CD4-positive, alpha-beta T cell treated with Interleukin-15 for 4 hours (primary cell): ENCODE measurements at regions not wholly inside any gene's neighbourhood (a gene's known extent, or its start where the extent isn't known, plus 50 kb on each side); places are given as distances from the start of the nearest gene placed in this dataset.

Source experiments
- DNase-seq: peaks from one replicate; pipeline ENCODE4 v3.0.0-alpha.2; 2020; ENCODE audit warnings: low spot score

DNA sequence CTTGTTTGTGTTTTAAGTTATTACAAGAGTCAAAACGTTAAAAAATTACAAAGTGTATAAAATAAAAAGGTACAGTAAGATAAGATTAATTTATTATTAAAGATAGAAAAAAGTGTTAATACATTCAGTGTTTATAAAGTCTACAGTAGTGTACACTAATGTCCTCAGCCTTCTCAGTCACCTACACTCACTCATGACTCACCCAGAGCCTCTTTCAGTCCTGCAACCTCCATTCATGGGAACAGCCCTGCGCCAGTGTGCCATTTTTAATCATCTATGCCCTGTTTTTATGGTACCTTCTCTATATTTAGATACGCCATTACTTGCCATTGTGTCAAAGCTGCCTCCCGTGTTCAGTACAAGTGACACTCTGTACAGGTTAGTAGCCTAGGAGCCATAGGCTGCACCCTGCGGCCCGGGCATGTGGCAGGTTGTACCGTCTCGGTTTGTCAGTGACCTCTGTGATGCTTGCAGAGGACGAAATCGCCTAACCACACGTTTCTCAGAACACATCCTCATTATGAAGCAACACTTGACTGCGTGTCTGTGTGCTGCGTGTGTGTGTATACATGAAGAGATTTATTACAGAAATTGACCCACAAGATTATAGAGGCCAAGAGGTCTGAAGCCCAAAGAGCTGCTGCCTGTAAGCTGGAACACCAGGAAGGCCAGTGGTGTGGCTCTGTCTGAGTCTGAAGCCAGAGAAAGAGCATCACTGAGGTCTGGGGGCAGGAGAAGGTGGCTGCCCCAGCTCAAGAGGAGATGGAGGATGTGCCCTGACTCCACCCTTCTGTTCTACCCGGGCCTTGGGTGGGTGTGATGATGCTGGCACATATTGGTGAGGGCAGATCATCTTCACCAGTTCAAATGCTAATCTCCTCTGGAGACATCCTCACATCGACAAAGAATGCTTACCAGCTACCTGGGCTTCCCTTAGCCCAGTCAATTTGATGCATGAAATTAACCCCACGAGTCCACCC lies 116.6 kb upstream of the C14orf180 start:
- no peak for DNase-seq

DNA sequence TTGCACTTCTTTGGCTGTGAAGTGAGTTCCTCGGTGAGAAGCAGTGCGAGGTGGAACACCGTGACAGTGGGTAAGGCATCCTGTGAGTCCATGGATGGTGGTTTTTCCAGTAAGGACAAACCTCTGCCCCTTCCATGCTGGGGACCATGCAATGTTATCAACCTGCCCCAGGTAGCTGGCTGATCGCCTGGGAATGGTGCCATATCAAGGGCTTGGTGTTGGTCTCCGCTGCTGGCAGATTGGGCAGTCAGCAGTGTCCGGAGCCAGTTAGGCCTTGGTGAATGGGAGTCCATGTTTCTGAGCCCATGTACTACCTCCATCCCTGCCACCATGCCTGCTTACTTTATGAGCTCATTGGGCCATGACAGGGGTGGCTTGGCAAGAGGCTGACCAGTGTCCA lies 114.7 kb upstream of the C14orf180 start:
- no peak for DNase-seq

DNA sequence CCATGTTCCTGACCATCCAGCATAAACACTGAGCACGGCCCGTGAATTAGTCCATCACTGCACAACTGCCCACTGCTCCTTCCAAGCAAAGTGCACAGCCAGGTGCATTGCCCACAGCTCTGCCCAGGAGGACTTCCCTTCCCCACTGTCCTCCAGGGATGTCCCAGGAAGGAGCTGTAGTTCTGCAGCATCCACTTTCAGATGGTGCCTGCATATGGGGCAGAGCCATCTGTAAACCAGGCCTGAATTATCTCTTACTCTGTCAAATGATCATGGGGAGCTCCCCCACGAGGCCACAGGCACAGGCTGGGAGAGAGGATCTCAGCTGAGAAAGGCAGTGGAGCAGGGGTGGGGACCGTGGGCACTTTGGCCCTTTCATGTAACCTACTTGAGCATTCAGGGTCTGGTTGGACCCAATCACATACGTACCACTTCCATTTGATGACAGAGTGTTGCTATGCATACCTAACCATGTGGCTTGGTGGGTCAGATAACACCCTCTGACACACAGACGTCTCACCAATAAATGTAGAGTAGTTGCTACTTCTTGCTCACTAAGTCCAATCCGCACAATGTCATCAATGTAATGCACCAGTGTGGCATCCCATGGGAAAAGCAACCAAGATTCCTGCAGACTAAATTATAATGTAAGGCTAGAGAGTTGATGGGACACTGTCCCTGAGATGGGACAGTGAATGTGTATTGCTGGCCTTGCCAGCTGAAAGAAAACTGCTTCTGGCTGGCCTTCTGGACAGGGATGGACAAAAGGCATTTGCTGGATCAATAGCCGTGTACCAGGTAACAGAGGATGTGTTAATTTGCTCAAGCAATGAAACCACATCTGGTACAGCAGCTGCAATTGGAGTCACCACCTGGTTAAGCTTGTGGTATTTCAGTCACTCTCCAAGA lies 113.8 kb upstream of the C14orf180 start:
- no peak for DNase-seq

DNA sequence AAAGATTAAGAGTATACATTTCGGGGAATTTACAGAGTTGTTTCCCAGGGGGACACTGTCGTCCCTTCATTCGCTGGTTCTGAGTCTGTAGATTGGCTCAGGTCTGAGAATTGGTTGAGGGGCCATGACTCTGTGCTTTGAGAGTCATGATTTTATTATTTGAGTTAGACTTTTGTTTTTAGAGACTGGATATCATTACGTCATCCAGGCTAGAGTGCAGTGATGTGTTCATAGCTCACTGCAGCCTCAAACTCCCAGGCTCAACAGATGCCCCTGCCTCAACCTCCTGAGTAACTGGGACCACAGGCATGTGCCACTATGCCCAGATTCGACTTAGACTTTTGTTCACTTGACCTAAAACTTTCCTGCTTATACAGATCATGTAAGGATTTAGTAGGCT lies 112.3 kb upstream of the C14orf180 start:
- DNase-seq: no peak

DNA sequence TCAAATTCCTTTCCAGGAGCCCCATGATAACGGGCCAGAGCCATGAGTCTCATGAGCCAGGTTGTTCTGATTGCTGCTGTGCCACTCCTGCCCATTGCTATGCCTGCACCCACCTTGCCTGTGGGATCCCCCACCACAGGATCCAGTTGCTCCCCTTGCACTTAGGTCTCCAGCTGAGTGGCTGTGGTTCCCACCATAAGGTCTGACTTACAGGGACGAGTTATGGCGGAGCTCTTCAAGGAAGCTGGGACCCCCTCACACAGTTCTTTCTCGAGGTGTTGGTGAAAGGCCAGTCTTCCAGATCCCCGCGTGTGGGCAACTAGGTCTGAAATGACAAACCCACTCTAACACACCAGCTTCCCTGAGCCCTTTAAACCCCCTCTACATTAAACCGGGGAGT lies 111.9 kb upstream of the C14orf180 start:
- no peak for DNase-seq

DNA sequence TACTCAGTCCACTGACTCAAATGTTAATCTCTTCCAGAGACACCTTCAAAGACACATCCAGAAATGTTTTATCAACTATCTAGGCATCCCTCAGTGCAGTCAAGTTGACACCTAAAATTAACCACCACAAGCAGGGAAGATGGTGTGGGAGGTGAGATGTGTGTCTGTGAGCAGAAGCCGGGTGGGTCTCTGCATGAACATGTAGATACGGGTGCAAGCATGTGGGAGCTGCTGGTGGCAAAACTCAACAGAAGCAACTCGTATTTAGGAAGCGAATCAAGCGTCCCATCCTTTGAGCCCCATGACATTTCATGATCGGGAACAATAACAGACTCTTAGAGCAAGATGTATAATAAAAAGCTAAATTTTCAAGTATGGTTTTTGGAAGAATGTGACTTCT lies 110.0 kb upstream of the C14orf180 start:
- no peak for DNase-seq

DNA sequence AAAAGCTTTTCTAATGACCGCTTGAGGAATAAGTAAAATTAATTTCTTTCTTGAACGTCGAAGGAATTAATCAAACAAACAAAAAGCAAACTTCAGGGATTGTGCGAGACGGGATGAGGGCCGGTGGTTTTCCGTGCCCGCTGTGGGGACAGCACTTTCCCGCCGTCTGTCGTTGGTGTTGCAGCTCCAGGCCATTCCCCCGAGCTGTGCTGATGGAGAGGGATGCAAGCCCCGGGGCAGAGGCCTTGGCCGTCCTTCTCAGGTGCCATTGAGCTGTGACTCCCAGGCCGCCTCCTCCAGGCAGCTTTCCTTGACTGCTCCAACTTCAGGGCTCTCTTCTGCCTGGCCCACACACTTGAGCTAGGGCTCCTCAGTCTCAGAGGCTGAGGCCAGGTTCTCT lies 109.0 kb upstream of the C14orf180 start:
- DNase-seq: no peak

DNA sequence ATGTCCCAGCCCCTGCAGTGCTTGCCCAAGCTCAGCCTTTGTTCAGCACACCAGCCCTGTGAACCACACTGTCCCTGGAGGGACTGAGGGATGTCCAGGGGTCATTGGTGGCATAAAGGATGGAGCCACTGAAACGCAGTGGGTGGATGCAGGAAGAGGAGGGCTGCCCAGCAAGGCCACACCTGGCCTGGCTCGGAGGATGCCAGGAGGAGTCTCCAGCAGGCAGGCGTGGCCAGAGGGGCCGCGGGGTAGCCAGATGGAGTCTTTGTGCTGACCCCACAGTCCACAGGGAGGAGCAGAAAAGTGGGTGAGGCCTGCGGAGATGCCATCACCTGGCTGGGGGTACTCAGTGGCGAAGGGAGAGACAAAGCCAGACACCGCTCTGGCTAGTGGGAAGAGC lies 108.5 kb upstream of the C14orf180 start:
- no peak for DNase-seq

DNA sequence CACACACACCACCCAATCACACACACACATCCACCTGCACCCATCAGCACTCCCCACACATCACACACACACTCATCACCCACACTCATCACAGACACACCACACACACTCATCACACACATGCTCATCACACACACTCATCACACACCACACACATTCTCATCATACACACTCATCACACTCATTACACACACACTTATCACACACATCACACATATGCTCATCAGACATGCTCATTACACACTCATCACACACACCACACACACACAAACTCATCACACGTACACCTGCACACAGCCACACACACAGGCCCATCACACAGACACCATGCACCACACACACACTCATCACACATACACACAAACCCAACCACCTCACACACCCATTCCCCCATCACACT lies 107.5 kb upstream of the C14orf180 start:
- no peak for DNase-seq

DNA sequence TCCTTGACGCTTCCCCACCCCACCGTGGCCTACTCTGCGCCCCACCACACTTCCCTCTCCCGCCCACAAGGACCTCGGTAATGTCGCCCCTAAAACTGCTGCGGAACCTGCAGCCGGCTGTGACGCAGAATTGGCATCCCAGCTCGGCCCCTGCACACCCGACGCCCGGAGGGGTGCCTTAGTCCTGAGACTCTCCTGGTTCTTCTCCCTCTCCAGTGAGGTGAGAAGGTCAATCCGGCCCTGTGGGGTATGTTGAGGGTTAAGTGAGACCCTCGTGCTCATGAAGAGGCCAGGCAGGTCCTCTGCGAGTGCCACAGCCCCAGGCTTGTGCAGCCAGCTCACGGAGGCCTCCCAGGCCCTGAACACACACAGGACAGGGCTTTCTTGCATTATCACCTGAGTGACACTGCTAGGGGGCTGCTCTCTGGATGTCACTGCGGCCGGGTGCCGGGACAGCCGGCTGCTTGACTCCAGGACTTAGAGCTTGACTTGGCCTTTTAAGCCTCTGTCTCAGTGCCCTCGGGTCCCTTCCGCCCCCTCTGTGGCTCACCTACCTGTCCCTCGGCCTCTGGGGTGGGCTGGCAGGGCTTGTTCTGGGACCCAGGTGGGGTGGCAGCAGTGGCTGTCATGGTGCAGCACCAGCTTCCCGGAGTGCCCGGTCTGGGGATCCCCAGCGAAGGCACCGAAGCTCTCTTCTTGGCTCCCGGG lies 106.9 kb upstream of the C14orf180 start:
- DNase-seq: no peak

DNA sequence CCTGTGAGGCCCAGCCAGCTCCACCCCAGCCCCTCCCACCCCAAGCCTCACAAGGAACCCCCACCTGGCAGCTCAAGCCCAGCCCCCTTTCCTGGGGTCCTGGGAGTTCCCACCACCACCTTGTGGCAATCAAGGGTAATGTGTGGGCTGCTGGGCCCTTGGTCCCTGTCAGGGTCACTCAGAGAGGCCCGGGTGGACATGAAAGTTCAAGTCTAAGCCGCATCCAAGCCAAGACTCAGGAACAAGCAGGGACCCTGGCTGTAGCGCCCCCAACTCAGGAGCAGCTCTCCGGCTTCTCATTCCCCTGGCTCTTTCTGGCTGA lies 106.4 kb upstream of the C14orf180 start:
- no peak for DNase-seq

DNA sequence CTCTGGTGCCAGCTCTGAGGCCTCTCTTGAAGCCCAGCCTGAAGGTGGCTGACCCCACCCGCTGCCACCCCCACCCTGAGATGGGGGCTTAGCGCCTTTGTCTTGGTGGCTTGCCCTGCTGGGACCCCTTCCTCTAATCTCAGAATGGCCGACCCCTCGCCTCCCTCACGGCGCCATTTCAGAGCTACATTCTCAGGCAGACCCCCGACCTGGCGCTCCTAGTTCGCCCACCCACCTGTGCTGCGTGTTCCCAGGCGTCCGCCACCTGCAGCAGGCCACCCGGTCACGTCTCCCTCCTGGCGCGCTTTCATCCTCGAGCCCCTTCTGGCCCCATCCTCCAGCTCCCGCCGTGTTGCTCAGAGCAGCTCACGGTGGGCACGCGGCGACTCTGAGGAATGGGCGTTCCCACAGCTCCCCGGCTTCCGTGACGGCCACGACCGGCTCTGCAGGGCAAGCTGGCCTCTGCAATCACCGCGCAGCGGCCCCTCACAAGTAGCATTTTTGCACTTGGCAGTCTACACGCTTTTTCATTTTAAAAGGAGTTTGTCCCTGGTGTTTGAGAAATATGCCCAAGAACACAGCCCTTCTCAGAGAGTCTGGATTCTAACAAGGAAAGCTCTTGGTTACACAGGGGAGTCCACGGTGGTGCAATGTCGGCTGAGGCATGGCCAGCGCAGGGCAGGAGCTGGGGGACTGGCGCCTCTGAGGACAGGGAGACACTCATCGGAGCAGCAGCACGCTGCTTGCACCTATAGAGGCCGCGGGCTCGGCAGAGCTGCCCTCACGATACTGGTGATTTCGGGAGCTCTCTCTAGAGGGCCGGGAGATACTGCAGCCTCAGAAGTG lies 105.7 kb upstream of the C14orf180 start:
- DNase-seq: no peak

DNA sequence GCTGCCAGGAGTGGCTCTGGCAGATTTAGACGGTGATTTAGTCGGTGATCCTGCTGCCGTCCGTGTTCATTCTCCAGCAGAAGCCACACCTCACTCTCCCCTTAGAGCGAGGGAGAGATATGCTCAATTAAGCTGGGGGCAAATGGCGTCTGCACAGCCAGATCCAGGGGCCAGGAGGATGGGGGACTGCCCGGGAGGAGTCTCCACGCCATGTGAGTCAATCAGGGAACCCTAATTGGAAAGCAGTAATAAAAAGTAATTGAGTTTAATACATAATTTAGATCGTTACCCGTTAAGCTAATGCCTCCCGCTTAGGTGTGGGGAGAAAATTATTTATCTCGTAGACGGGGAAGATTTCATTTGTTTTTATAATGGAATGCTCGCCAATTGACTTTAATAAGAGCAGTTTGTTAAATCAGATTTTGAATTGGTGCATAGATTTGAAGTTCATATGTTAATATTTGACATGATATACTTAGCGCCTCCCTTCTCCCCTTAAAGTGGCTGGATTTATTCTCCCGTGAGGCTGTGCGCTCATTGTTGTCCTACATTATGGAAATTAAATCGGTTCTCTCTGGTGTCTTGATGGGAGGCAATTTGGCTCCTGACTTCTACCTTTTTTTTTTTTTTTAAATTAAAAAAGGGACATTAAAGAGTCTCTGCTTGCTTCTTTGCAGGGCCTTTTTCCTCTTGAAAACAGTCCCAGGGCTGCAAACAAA lies 104.9 kb upstream of the C14orf180 start:
- DNase-seq: no peak

DNA sequence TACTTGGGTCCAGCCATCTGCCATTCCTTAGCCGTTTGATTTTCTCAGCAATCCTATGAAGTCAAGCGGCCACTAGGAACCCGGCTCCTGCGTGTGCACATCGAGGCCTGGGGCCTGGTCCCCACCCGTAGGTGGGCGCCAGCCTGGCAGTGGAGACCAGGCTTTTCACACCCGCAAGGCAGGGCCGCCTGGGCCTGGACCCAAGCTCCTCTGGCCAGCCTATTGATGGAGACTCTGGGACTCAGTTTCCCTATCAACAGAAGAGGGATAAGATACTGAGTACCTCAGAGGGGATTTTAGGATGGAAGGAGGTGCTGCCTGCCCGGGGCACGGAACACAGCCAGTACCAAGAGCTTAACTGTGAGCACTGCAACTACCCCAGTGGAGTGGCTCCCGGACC lies 104.3 kb upstream of the C14orf180 start:
- no peak for DNase-seq

DNA sequence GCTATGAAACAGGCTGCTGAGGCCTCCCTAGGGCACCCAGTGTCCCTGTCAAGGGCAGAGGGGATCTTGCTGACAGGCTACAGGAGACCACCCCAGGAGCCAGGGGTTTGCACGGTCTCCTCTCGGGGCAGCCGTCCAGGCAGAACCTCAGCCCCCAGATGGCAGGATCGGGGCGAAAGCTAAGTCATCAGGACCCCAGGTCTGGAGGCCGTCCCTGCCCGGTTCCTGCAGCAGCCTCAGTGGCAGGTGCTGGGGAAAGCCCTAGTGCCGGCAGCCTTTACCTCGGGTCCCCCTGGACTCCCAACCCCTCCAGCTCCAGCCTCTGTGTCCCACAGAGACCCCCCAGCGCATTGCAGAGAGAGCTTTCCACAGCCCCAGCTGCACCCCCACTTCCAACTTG lies 103.8 kb upstream of the C14orf180 start:
- DNase-seq: no peak

DNA sequence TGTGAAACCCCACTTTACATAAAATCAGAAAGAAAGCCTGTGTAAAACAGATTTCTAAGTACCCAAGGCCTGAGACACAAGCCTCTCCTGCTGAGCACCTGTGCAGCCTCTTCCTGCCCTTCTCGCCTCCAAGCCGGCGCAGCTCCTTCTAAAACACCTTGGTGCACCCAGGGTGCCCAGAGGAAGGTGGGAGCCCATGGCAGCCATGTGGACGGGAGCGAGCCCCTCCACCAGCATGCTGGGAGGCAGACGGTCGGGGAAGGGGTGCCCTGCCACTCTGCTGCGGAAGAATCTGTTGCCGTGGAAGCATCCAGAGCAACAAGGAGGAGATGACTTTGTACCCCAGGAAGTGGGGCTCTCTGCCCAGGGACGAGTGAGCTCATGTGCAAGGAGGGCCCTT lies 103.1 kb upstream of the C14orf180 start:
- DNase-seq: no peak

DNA sequence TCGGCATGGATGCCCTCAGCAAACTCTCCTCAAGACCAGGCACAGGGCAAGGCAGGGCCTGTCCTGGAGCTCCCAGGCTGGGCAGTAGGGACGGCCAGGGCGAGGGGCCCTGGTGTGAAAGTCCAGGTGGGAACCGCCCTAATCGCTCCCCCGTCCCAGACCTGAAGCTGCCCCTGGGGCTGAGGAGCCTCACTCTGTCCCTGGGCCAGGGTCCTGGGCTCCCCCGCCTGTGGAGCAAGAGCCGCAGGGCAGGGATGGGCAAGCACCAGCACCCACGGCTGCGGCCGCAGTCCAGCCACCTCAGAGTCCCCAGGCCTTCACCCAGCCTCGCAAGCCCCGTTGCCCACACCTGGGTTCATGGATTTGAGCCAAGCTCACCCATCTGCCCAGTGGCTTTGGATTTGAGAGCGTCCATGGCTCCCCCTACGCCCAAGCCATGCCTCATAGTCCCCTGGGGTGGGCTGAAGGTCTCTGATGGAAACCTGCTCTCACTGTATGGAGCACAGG lies 102.4 kb upstream of the C14orf180 start:
- DNase-seq: no peak

DNA sequence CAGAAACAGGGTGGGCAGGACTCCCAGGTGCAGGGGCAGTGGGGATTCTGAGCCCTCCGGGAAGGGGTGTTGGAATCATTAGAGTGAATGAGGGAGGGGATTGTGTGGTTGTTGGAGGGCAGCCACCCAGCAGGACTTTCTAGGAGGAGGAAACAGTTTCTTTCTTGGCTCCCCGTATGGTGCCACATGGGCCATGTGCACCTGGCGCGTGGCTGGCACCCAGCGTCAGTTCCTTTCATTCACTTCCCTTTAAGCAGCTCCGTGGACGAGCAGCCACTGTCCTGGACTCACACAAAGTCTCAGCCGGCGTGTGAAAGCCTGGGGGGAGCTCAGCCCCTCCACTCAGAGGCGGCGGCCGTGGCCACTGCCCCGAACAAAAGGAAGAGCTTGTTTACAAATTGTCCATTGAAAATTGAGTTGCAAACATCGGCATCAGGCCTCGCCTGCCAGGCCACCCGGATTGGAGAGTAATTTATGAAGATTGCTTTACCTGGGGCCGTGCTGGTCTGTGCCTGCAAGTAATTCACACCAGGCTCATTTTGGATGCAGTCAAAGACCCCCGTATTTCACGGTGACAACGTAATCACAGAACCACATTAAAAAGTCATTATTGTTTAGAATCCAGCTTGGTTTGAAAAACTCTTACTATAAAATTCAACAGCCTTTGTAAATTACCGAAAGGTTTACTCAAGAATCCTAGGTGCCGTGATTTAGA lies 101.7 kb upstream of the C14orf180 start:
- no peak for DNase-seq

DNA sequence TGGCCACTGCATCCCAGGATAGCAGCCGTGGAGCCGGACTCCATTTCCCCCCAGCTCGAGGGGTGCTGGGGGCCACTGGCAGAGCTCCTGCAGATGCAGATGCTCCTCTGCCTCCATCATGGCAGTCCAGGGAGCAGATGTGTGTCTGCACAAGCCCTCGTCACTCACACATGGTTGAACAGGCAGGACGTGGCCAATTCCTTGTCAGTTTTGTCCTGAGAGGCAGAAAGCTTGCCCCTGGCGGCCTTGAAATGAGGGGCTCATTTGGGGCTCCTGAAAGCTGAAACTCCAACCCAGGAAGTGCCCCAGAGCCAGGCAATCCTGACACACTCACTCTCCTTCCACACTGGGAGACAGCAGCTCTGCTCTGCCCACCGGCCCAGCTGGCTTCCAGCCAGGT lies 100.9 kb upstream of the C14orf180 start:
- no peak for DNase-seq

DNA sequence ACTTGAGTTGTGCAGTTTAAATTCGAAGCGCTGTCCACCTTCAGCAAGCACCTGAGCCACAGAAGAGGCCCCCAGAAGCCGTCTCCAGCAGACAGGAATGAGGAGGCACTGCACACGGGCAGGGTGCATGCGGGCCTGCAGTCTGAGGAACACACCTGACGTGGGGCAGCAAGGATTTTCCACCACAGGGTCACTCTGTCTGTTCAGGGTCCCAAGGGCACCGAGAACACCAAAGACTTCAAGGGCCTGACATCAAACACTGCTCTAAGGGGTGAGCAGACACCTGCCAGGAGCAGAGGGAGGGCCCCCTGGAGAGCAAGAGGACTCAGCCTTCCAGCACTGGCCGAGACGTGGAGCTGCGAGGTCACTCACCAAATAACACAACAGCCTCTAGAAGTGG lies 99.7 kb upstream of the C14orf180 start:
- no peak for DNase-seq
